Hepatocyte (in vitro differentiated cells): ENCODE measurements at regions not wholly inside any gene's neighbourhood (a gene's known extent, or its start where the extent isn't known, plus 50 kb on each side); places are given as distances from the start of the nearest gene placed in this dataset.
"Not testable (repeated sequence)": the region's sequence is repeated elsewhere in the genome, so short reads cannot be mapped to it uniquely, and the experiment has no call there.

Experiments used
- EZH2 ChIP-seq: fragments of 200-600 bp; sonication (generic); IDR thresholded peaks from 2 replicates; pipeline ENCODE4 v1.6.1; 2016; ENCODE audit warnings: antibody characterized with exemption, mild to moderate bottlenecking, borderline replicate concordance
- EZH2phosphoT487 ChIP-seq: fragments of 200-600 bp; sonication (generic); IDR thresholded peaks from one replicate; pipeline ENCODE4 v1.6.1; 2018; ENCODE audit warnings: antibody characterized with exemption, mild to moderate bottlenecking, low read depth, moderate library complexity; ENCODE audit not compliant: unreplicated experiment, severe bottlenecking
- TF ChIP-seq, protein P1 (sequence below): fragments of 200-600 bp; sonication (generic); IDR thresholded peaks from 2 replicates; pipeline ENCODE4 v1.5.1; 2016; ENCODE audit warnings: antibody characterized with exemption, mild to moderate bottlenecking; ENCODE audit not compliant: poor library complexity

GRCh38 chr4:67381406-67381804 is 163.9 kb downstream of the CENPC start:
- TF ChIP-seq, protein P1, sequence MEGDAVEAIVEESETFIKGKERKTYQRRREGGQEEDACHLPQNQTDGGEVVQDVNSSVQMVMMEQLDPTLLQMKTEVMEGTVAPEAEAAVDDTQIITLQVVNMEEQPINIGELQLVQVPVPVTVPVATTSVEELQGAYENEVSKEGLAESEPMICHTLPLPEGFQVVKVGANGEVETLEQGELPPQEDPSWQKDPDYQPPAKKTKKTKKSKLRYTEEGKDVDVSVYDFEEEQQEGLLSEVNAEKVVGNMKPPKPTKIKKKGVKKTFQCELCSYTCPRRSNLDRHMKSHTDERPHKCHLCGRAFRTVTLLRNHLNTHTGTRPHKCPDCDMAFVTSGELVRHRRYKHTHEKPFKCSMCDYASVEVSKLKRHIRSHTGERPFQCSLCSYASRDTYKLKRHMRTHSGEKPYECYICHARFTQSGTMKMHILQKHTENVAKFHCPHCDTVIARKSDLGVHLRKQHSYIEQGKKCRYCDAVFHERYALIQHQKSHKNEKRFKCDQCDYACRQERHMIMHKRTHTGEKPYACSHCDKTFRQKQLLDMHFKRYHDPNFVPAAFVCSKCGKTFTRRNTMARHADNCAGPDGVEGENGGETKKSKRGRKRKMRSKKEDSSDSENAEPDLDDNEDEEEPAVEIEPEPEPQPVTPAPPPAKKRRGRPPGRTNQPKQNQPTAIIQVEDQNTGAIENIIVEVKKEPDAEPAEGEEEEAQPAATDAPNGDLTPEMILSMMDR, result not testable (repeated sequence)
- not testable (repeated sequence) for TF ChIP-seq EZH2, EZH2phosphoT487
